ENCODE measurements at regions not wholly inside any gene's neighbourhood (a gene's known extent, or its start where the extent isn't known, plus 50 kb on each side); places are given as distances from the start of the nearest gene placed in this dataset.

- TF ChIP-seq CTCF (IDR thresholded peaks at IDR 0.05; ENCODE audit: low read depth, low read length, poor library complexity, severe bottlenecking) (no peak), EZH2phosphoT487 (IDR thresholded peaks at IDR 0.05; ENCODE audit: borderline replicate concordance, low read length) (no peak)
Measured at GRCh38 chr18:40036861-40037260, 1918.2 kb upstream of the PIK3C3 start.

Measured in DOHH2 (cell line).